ENCODE measurements at regions not wholly inside any gene's neighbourhood (a gene's known extent, or its start where the extent isn't known, plus 50 kb on each side); places are given as distances from the start of the nearest gene placed in this dataset.

DNA sequence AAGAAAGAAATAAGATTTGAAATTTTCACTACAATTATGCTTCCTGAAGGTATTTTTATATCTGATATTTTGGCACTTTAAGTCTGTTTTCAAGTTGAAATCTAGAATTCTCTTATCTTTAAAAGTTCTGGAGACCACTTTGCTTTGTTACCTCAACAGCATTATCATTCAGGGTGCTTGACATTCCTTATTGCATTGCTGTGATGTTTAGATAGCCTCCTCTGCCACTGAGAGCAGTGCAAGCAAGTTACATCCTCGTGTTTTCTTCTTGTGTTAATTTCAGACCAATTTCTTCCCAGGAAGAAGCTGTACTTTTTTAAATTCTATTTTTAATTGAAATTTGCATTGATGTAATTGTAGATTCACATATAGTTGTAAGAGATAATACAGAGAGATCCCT lies 333.9 kb upstream of the KIRREL3 start:
- H3K9ac ChIP-seq, result no peak overlapping the region
- 5% methylated on average over 1 of the region's 1 CpG for WGBS (ENCODE audit: low lambda C conversion rate)
- POLR2A ChIA-PET, result no interaction called here
- no peaks in the 10 kb centered on the region for H3F3A ChIP-seq (replicated peaks; ENCODE audit: insufficient read depth)
- H3K27ac ChIP-seq (ENCODE audit: low read depth in 2 of 2, low read length in 1 of 2), result no peak overlapping the region
- no peaks in the 10 kb centered on the region for H3K9me3 ChIP-seq
- no peaks in the 10 kb centered on the region for H3K4me1 ChIP-seq (ENCODE audit: control insufficient read depth in 1 of 2, insufficient read depth in 2 of 2, low read depth in 1 of 2, low read length in 1 of 2)
- H3K9me2 ChIP-seq, result 0 out of 2 replicates have a peak, but pooled peaks cover 5% of the 10 kb centered on the region
- H4K20me1 ChIP-seq (ENCODE audit: insufficient read depth), result no peaks in the 10 kb centered on the region
- no peaks in the 10 kb centered on the region for H3K36me3 ChIP-seq (replicated peaks in 1 of 2; ENCODE audit: control insufficient read depth in 1 of 2, insufficient read depth in 2 of 2, low read length in 1 of 2)
- TF ChIP-seq, protein P1, sequence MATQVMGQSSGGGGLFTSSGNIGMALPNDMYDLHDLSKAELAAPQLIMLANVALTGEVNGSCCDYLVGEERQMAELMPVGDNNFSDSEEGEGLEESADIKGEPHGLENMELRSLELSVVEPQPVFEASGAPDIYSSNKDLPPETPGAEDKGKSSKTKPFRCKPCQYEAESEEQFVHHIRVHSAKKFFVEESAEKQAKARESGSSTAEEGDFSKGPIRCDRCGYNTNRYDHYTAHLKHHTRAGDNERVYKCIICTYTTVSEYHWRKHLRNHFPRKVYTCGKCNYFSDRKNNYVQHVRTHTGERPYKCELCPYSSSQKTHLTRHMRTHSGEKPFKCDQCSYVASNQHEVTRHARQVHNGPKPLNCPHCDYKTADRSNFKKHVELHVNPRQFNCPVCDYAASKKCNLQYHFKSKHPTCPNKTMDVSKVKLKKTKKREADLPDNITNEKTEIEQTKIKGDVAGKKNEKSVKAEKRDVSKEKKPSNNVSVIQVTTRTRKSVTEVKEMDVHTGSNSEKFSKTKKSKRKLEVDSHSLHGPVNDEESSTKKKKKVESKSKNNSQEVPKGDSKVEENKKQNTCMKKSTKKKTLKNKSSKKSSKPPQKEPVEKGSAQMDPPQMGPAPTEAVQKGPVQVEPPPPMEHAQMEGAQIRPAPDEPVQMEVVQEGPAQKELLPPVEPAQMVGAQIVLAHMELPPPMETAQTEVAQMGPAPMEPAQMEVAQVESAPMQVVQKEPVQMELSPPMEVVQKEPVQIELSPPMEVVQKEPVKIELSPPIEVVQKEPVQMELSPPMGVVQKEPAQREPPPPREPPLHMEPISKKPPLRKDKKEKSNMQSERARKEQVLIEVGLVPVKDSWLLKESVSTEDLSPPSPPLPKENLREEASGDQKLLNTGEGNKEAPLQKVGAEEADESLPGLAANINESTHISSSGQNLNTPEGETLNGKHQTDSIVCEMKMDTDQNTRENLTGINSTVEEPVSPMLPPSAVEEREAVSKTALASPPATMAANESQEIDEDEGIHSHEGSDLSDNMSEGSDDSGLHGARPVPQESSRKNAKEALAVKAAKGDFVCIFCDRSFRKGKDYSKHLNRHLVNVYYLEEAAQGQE (IDR thresholded peaks at IDR 0.05; ENCODE audit: low read depth, low read length), result no peak
- TF ChIP-seq, protein P2, sequence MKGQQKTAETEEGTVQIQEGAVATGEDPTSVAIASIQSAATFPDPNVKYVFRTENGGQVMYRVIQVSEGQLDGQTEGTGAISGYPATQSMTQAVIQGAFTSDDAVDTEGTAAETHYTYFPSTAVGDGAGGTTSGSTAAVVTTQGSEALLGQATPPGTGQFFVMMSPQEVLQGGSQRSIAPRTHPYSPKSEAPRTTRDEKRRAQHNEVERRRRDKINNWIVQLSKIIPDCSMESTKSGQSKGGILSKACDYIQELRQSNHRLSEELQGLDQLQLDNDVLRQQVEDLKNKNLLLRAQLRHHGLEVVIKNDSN (IDR thresholded peaks at IDR 0.05; ENCODE audit: borderline replicate concordance, low read depth), result no peak
- TF ChIP-seq NRF1 (IDR thresholded peaks at IDR 0.05; ENCODE audit: low read depth, low read length), result no peak
- no peak for TF ChIP-seq SIN3A (IDR thresholded peaks at IDR 0.05; ENCODE audit: borderline replicate concordance, low read depth, low read length)
- TF ChIP-seq FOXJ3 (CRISPR knock-in tag; IDR thresholded peaks at IDR 0.05), result no peak
- H3K4me2 ChIP-seq, result no peak overlapping the region
- no peaks in the 10 kb centered on the region for H3K79me2 ChIP-seq (ENCODE audit: insufficient read depth)
- CTCF ChIA-PET, result interaction anchor here (3.6 kb wide), 1 partner anchor 11 kb away, joined by 19 read pairs; no protein-coding TSS in a partner anchor
- H3K27me3 ChIP-seq (ENCODE audit: insufficient read depth), result no peaks in the 10 kb centered on the region
- DNase-seq, result no peak
- no peak overlapping the region for H2AFZ ChIP-seq (ENCODE audit: low read depth)
- H3K4me3 ChIP-seq (ENCODE audit: low read depth in 2 of 2, low read length in 1 of 2), result no peak overlapping the region

DNA sequence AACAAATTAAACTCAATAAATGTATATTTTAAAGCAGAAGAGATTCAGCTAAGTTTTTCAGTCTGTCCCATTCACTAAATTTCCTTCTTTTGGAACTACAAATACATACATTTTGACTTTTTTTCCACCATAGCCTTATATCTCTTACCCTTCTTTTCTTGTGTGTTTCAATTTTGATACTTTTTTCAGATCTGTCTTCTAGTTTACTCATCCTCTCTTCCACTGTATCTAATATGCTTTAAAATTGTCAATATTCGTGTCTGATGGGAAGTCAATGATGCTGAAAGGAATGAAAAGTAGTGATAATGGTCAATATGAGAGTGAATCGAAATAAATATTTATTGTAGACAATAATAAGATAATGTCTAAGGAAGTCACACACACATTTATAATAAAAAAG lies 332.3 kb upstream of the KIRREL3 start:
- TF ChIP-seq, protein P1 (IDR thresholded peaks at IDR 0.05; ENCODE audit: low read depth, low read length), result no peak
- TF ChIP-seq ELF1 (IDR thresholded peaks at IDR 0.05) (no peak), MXI1 (IDR thresholded peaks at IDR 0.05; ENCODE audit: low read depth, low read length) (no peak)
- H3K9me3 ChIP-seq, result no peaks in the 10 kb centered on the region
- H4K20me1 ChIP-seq (ENCODE audit: insufficient read depth), result no peaks in the 10 kb centered on the region
- H3K27ac ChIP-seq (ENCODE audit: low read depth in 2 of 2, low read length in 1 of 2), result no peak overlapping the region
- ChIA-PET CTCF (interaction anchor here (1.0 kb wide), 1 partner anchor 9 kb away, joined by 3 read pairs; no protein-coding TSS in a partner anchor), POLR2A (no interaction called here)
- no peaks in the 10 kb centered on the region for H3K4me1 ChIP-seq (ENCODE audit: control insufficient read depth in 1 of 2, insufficient read depth in 2 of 2, low read depth in 1 of 2, low read length in 1 of 2)
- H2AFZ ChIP-seq (ENCODE audit: low read depth), result no peak overlapping the region
- WGBS (ENCODE audit: low lambda C conversion rate), result 2% methylated on average over 2 of the region's 2 CpGs
- no peak for DNase-seq
- H3K27me3 ChIP-seq (ENCODE audit: insufficient read depth), result no peaks in the 10 kb centered on the region
- 0 out of 2 replicates have a peak, but pooled peaks cover 5% of the 10 kb centered on the region for H3K9me2 ChIP-seq
- no peak overlapping the region for H3K9ac ChIP-seq
- H3K79me2 ChIP-seq (ENCODE audit: insufficient read depth), result no peaks in the 10 kb centered on the region
- no peak overlapping the region for H3K4me3 ChIP-seq (ENCODE audit: low read depth in 2 of 2, low read length in 1 of 2)
- no peaks in the 10 kb centered on the region for H3K36me3 ChIP-seq (replicated peaks in 1 of 2; ENCODE audit: control insufficient read depth in 1 of 2, insufficient read depth in 2 of 2, low read length in 1 of 2)
- H3F3A ChIP-seq (replicated peaks; ENCODE audit: insufficient read depth), result no peaks in the 10 kb centered on the region
- no peak overlapping the region for H3K4me2 ChIP-seq

Data from SK-N-SH (cell line).